Activated CD4-positive, alpha-beta memory T cell treated with anti-CD3 and anti-CD28 coated beads, Interleukin-2, amount 10 ng/mL, durations not matched to agents 7 days and 5 days (primary cell): ENCODE measurements at regions not wholly inside any gene's neighbourhood (a gene's known extent, or its start where the extent isn't known, plus 50 kb on each side); places are given as distances from the start of the nearest gene placed in this dataset.
"Not testable (repeated sequence)": the region's sequence is repeated elsewhere in the genome, so short reads cannot be mapped to it uniquely, and the experiment has no call there.

Experiments
- CTCF ChIA-PET: fragments of 350-600 bp; sonication (Branson Sonifier 250); formaldehyde crosslinking; loops from one replicate; lab custom pipeline; 2021; ENCODE audit warnings: antibody characterized with exemption, inconsistent platforms; lab: Charles Lee
- POLR2A ChIA-PET: fragments of 350-600 bp; sonication (Branson Sonifier 250); formaldehyde crosslinking; loops from one replicate; lab custom pipeline; 2021; ENCODE audit warnings: antibody characterized with exemption; lab: Charles Lee
- DNase-seq: peaks from one replicate; pipeline ENCODE4 v3.0.0-alpha.2; 2020
- H3K27ac Mint-ChIP-seq: one replicate; pipeline ENCODE4 v1.8.0; 2021; ENCODE audit warnings: mild to moderate bottlenecking, mixed read lengths
- H3K27me3 Mint-ChIP-seq: one replicate; pipeline ENCODE4 v1.8.0; 2021; ENCODE audit warnings: mixed read lengths
- H3K36me3 Mint-ChIP-seq: one replicate; pipeline ENCODE4 v1.8.0; 2021; ENCODE audit warnings: low read depth, mixed read lengths
- H3K4me1 Mint-ChIP-seq: one replicate; pipeline ENCODE4 v1.8.0; 2021; ENCODE audit warnings: mixed read lengths
- H3K4me3 Mint-ChIP-seq: one replicate; pipeline ENCODE4 v1.8.0; 2021; ENCODE audit warnings: mild to moderate bottlenecking, mixed read lengths
- H3K9me3 Mint-ChIP-seq: one replicate; pipeline ENCODE4 v1.8.0; 2021; ENCODE audit warnings: mixed read lengths

GRCh38 chr5:30156156-30156555, 1037.3 kb upstream of the CDH6 start:
- Mint-ChIP-seq H3K9me3 (peaks cover 11% of the 10 kb centered on the region), H3K4me1 (no peaks in the 10 kb centered on the region), H3K4me3 (no peak overlapping the region), H3K36me3 (no peaks in the 10 kb centered on the region), H3K27me3 (no peaks in the 10 kb centered on the region), H3K27ac (no peak overlapping the region)
- no peak for DNase-seq
- ChIA-PET POLR2A (no interaction called here), CTCF (no interaction called here)

DNA sequence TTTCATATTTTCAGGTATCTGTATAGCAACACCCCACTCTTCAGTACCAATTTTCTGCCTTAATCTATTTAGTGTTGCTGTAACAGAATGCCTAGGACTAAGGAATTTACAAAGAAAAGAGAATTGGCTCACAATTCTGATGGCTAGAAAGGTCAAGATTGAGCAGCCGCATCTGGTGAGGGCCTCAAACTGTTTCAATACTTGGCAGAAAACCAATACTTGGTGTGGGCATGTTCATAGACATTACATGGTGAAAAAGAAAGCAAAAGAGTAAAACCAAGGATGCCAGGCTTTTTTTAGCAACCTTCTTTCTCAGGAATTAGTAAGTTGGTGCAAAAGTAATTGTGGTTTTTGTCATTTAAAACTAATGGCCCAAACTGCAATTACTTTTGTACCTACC, 1041.1 kb upstream of the CDH6 start:
- Mint-ChIP-seq H3K36me3 (no peaks in the 10 kb centered on the region), H3K9me3 (peaks cover 8% of the 10 kb centered on the region)
- POLR2A ChIA-PET = no interaction called here

GRCh38 chr5:30150231-30150630, 1043.3 kb upstream of the CDH6 start:
- ChIA-PET CTCF (no interaction called here), POLR2A (no interaction called here)
- no peaks in the 10 kb centered on the region for H3K36me3 Mint-ChIP-seq
- no peak for DNase-seq
- H3K27ac Mint-ChIP-seq = no peak overlapping the region
- H3K9me3 Mint-ChIP-seq = peaks cover 6% of the 10 kb centered on the region
- H3K4me3 Mint-ChIP-seq = no peak overlapping the region
- no peaks in the 10 kb centered on the region for H3K4me1 Mint-ChIP-seq
- no peaks in the 10 kb centered on the region for H3K27me3 Mint-ChIP-seq

More for the DNA sequence above, 1041.1 kb upstream of the CDH6 start:
- no peaks in the 10 kb centered on the region for H3K27me3 Mint-ChIP-seq
- no peak overlapping the region for H3K4me3 Mint-ChIP-seq
- no peaks in the 10 kb centered on the region for H3K4me1 Mint-ChIP-seq
- CTCF ChIA-PET = no interaction called here
- H3K27ac Mint-ChIP-seq = no peak overlapping the region
- DNase-seq = no peak

- CTCF ChIA-PET = no interaction called here
- DNase-seq = no peak
These were observed 1044.0 kb upstream of the CDH6 start for GRCh38 chr5:30149526-30149925.

DNA sequence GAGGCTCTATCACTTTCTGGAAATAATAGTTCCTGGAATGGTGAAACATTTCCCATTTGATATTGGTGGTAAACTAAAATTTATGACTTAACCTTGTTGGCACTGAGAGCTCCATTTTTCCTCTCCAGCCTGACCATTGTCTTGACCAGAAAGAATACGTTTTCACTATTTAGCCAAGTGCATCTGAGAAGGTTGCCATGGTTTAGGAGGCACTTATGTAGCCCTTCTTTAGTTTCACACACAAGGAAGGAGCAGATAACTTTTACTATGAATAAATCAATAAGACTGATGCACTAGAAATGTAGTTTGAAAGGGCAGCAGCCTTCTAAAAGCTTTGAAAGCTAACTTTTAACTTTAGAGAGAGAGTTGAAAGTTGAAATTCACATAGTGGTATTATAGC, 1045.5 kb upstream of the CDH6 start:
- Mint-ChIP-seq H3K27ac (no peak overlapping the region), H3K9me3 (peaks cover 12% of the 10 kb centered on the region), H3K4me3 (no peak overlapping the region), H3K27me3 (no peaks in the 10 kb centered on the region), H3K36me3 (no peaks in the 10 kb centered on the region), H3K4me1 (no peaks in the 10 kb centered on the region)
- ChIA-PET CTCF (no interaction called here), POLR2A (no interaction called here)
- no peak for DNase-seq

More at GRCh38 chr5:30149526-30149925, 1044.0 kb upstream of the CDH6 start:
- Mint-ChIP-seq H3K36me3 (no peaks in the 10 kb centered on the region), H3K27ac (no peak overlapping the region), H3K4me1 (no peaks in the 10 kb centered on the region), H3K4me3 (no peak overlapping the region), H3K27me3 (no peaks in the 10 kb centered on the region), H3K9me3 (peaks cover 6% of the 10 kb centered on the region)
- POLR2A ChIA-PET = no interaction called here

GRCh38 chr5:30144059-30144458, 1049.4 kb upstream of the CDH6 start:
- DNase-seq, H3K27me3 Mint-ChIP-seq, CTCF ChIA-PET, H3K4me1 Mint-ChIP-seq, H3K9me3 Mint-ChIP-seq, POLR2A ChIA-PET, H3K27ac Mint-ChIP-seq, H3K4me3 Mint-ChIP-seq, H3K36me3 Mint-ChIP-seq: not testable (repeated sequence)

GRCh38 chr5:30142432-30142831, 1051.1 kb upstream of the CDH6 start:
- Mint-ChIP-seq H3K4me1 (no peaks in the 10 kb centered on the region), H3K36me3 (no peaks in the 10 kb centered on the region), H3K9me3 (peaks cover 10% of the 10 kb centered on the region), H3K27ac (no peak overlapping the region), H3K4me3 (no peak overlapping the region), H3K27me3 (no peaks in the 10 kb centered on the region)
- DNase-seq = no peak
- ChIA-PET CTCF (no interaction called here), POLR2A (no interaction called here)

DNA sequence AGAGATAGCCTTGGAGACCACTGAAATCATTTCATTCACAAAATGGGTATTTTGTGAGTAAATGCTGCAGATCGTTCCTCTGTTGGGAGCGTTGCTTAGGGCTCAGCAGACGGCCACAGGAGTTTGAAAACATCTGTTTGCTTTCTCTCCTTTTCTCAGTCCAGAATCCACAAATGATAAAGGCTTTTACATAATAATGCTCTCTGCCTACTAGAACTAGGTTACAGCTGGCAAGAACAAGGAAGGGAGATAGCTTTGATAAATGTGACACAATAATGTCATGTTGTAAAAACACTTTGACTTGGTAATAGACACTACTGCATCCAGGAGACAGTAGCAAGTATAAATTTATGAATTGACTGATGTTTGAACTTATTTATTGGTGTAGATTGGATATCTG, 1072.4 kb upstream of the CDH6 start:
- peaks cover 14% of the 10 kb centered on the region for H3K9me3 Mint-ChIP-seq
- no peaks in the 10 kb centered on the region for H3K27me3 Mint-ChIP-seq
- no peaks in the 10 kb centered on the region for H3K36me3 Mint-ChIP-seq
- H3K4me1 Mint-ChIP-seq = no peaks in the 10 kb centered on the region
- no peak overlapping the region for H3K27ac Mint-ChIP-seq
- ChIA-PET POLR2A (no interaction called here), CTCF (no interaction called here)
- H3K4me3 Mint-ChIP-seq = no peak overlapping the region
- no peak for DNase-seq

GRCh38 chr5:30117135-30117534, 1076.4 kb upstream of the CDH6 start:
- Mint-ChIP-seq H3K4me3 (no peak overlapping the region), H3K9me3 (peaks cover 11% of the 10 kb centered on the region), H3K36me3 (no peaks in the 10 kb centered on the region), H3K27me3 (no peaks in the 10 kb centered on the region), H3K27ac (no peak overlapping the region), H3K4me1 (no peaks in the 10 kb centered on the region)
- CTCF ChIA-PET = no interaction called here
- no peak for DNase-seq
- POLR2A ChIA-PET = no interaction called here

GRCh38 chr5:30113542-30113941, 1079.9 kb upstream of the CDH6 start:
- Mint-ChIP-seq H3K4me1 (no peaks in the 10 kb centered on the region), H3K27me3 (no peaks in the 10 kb centered on the region), H3K27ac (no peak overlapping the region), H3K36me3 (no peaks in the 10 kb centered on the region), H3K9me3 (peaks cover 2% of the 10 kb centered on the region), H3K4me3 (no peak overlapping the region)
- no peak for DNase-seq
- ChIA-PET POLR2A (no interaction called here), CTCF (no interaction called here)

DNA sequence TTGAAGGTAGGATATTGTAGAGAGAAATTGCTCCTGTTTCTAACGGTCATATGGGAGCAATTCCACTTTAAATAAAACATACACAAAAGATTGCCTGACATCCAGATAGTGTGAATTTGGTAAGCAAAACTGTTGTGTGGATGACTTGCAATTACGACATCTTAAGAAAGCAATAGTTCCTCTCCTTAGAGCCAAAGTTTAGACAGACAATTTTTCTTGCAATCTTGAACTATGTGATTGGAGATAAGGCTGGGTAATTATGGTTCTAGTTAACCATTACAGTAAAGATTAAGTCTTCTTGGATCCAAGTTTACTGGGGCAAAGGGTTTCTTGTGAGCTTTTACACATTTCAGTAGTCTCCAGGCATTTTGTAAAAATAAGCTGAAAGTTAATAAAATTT, 1080.6 kb upstream of the CDH6 start:
- ChIA-PET CTCF (no interaction called here), POLR2A (no interaction called here)
- peaks cover 3% of the 10 kb centered on the region for H3K9me3 Mint-ChIP-seq
- H3K27me3 Mint-ChIP-seq = no peaks in the 10 kb centered on the region
- no peaks in the 10 kb centered on the region for H3K36me3 Mint-ChIP-seq
- H3K27ac Mint-ChIP-seq = no peak overlapping the region
- no peak for DNase-seq
- H3K4me1 Mint-ChIP-seq = no peaks in the 10 kb centered on the region
- no peak overlapping the region for H3K4me3 Mint-ChIP-seq

DNA sequence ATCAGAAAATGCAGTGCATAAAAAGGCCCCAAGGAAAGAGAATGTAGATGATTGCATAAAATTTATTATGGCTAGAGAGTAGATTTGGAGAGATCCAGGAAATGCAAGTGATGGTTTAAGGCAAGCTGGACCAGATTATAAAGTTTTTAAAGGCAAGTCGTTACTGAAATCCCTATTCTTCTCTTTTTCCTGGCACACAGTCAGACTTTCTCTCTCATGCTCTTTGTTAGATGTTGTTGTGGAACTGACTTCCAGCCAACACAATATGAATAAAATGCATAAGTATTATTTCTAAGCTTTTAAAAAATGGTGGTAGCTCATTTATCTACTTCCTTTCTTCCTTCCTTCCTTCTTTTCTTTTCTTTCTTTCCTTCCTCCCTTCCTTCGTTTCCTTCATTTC, 1085.4 kb upstream of the CDH6 start:
- Mint-ChIP-seq H3K9me3 (peaks cover 3% of the 10 kb centered on the region), H3K36me3 (no peaks in the 10 kb centered on the region), H3K4me3 (no peak overlapping the region), H3K27me3 (no peaks in the 10 kb centered on the region), H3K27ac (no peak overlapping the region), H3K4me1 (no peaks in the 10 kb centered on the region)
- CTCF ChIA-PET = no interaction called here
- POLR2A ChIA-PET = no interaction called here
- no peak for DNase-seq

- ChIA-PET CTCF (no interaction called here), POLR2A (no interaction called here)
- peaks cover 3% of the 10 kb centered on the region for H3K9me3 Mint-ChIP-seq
- H3K4me3 Mint-ChIP-seq = no peak overlapping the region
- no peak for DNase-seq
- H3K27ac Mint-ChIP-seq = no peak overlapping the region
- no peaks in the 10 kb centered on the region for H3K36me3 Mint-ChIP-seq
- no peaks in the 10 kb centered on the region for H3K4me1 Mint-ChIP-seq
- no peaks in the 10 kb centered on the region for H3K27me3 Mint-ChIP-seq
These were observed 1086.9 kb upstream of the CDH6 start for GRCh38 chr5:30106596-30106995.

GRCh38 chr5:30104872-30105596, 1088.5 kb upstream of the CDH6 start:
- Mint-ChIP-seq H3K27ac (no peak overlapping the region), H3K27me3 (no peaks in the 10 kb centered on the region), H3K4me3 (no peak overlapping the region), H3K4me1 (no peaks in the 10 kb centered on the region), H3K36me3 (no peaks in the 10 kb centered on the region), H3K9me3 (peaks cover 8% of the 10 kb centered on the region)
- DNase-seq = no peak
- ChIA-PET POLR2A (no interaction called here), CTCF (no interaction called here)
